Cardiac muscle cell (in vitro differentiated cells and primary cell): ENCODE measurements at regions not wholly inside any gene's neighbourhood (a gene's known extent, or its start where the extent isn't known, plus 50 kb on each side); places are given as distances from the start of the nearest gene placed in this dataset.

Experiments
- DNase-seq, 2 donors: peaks; one replicate each; pipeline versions ENCODE4 v3.0.0 to v3.0.0-alpha.2; 2010 to 2017; ENCODE audit warnings: low read depth in 1 of 2, low spot score in 1 of 2
- H3K27ac ChIP-seq: fragments of 200-600 bp; sonication (generic); 2 replicates; pipeline ENCODE4 v1.5.1; 2016
- H3K27me3 ChIP-seq: fragments of 200-600 bp; sonication (generic); 2 replicates; pipeline ENCODE4 v1.6.0; 2016; ENCODE audit warnings: control low read depth
- H3K36me3 ChIP-seq: fragments of 200-600 bp; sonication (generic); 2 replicates; pipeline ENCODE4 v1.5.1; 2016; ENCODE audit warnings: control low read depth
- H3K4me1 ChIP-seq: fragments of 200-600 bp; sonication (generic); 2 replicates; pipeline ENCODE4 v1.8.1; 2017; ENCODE audit warnings: low read depth, mild to moderate bottlenecking, mixed run types
- H3K4me3 ChIP-seq: fragments of 200-600 bp; sonication (generic); 2 replicates; pipeline ENCODE4 v1.5.1; 2016; ENCODE audit warnings: mild to moderate bottlenecking
- H3K9me3 ChIP-seq: fragments of 200-600 bp; sonication (generic); 2 replicates; pipeline ENCODE4 v1.5.1; 2017; ENCODE audit warnings: low read depth, mild to moderate bottlenecking, control low read depth
- CTCF ChIP-seq: IDR thresholded peaks from 2 replicates; pipeline ENCODE4 v1.5.1; 2012; ENCODE audit warnings: low read depth, mild to moderate bottlenecking, low read length

GRCh38 chr2:41903474-41904135 lies 144.2 kb upstream of the PKDCC start:
- Histone ChIP-seq H3K9me3 (no peaks in the 10 kb centered on the region), H3K36me3 (no peaks in the 10 kb centered on the region), H3K4me1 (peaks cover 33% of the 10 kb centered on the region), H3K27me3 (no peaks in the 10 kb centered on the region), H3K27ac (no peak overlapping the region), H3K4me3 (no peak overlapping the region)
- no peak for DNase-seq
- no peak for TF ChIP-seq CTCF

GRCh38 chr2:41904459-41904858 lies 143.4 kb upstream of the PKDCC start:
- Histone ChIP-seq H3K4me1 (peaks cover 28% of the 10 kb centered on the region), H3K27me3 (no peaks in the 10 kb centered on the region), H3K36me3 (no peaks in the 10 kb centered on the region), H3K27ac (no peak overlapping the region), H3K9me3 (no peaks in the 10 kb centered on the region), H3K4me3 (no peak overlapping the region)
- DNase-seq = no peak
- no peak for TF ChIP-seq CTCF

GRCh38 chr2:41905597-41906337 lies 142.1 kb upstream of the PKDCC start:
- no peaks in the 10 kb centered on the region for H3K9me3 ChIP-seq
- no peak overlapping the region for H3K4me3 ChIP-seq
- H3K27me3 ChIP-seq = no peaks in the 10 kb centered on the region
- no peak for DNase-seq
- peaks cover 27% of the 10 kb centered on the region for H3K4me1 ChIP-seq
- no peak for TF ChIP-seq CTCF
- no peak overlapping the region for H3K27ac ChIP-seq
- H3K36me3 ChIP-seq = no peaks in the 10 kb centered on the region

- H3K4me1 ChIP-seq = peaks cover 27% of the 10 kb centered on the region
- H3K4me3 ChIP-seq = no peak overlapping the region
- TF ChIP-seq CTCF = no peak
- H3K27me3 ChIP-seq = no peaks in the 10 kb centered on the region
- no peak overlapping the region for H3K27ac ChIP-seq
- no peaks in the 10 kb centered on the region for H3K36me3 ChIP-seq
- peak in 1 of 2 donors; percentile 47 for DNase-seq
- H3K9me3 ChIP-seq = no peaks in the 10 kb centered on the region
These were observed 141.5 kb upstream of the PKDCC start for GRCh38 chr2:41906338-41906725.

GRCh38 chr2:41907141-41907540 lies 140.7 kb upstream of the PKDCC start:
- no peak for DNase-seq
- no peak for TF ChIP-seq CTCF
- peaks cover 22% of the 10 kb centered on the region for H3K4me1 ChIP-seq

More at GRCh38 chr2:41907141-41907540, 140.7 kb upstream of the PKDCC start:
- Histone ChIP-seq H3K27me3 (no peaks in the 10 kb centered on the region), H3K27ac (no peak overlapping the region), H3K36me3 (no peaks in the 10 kb centered on the region), H3K9me3 (no peaks in the 10 kb centered on the region), H3K4me3 (no peak overlapping the region)
